IMR-90 (cell line): ENCODE measurements at regions not wholly inside any gene's neighbourhood (a gene's known extent, or its start where the extent isn't known, plus 50 kb on each side); places are given as distances from the start of the nearest gene placed in this dataset.

ENCODE experiments used
- ATAC-seq: fragments of 200-7000 bp; cut with Tn5 transposase; 2 replicates; pipeline ENCODE4 v1.9.1; 2020; ENCODE audit warnings: low read depth, mild to moderate bottlenecking, moderate library complexity
- BruUV-seq: library from RNA; stranded (reverse); fragments of 400-500 nt; replicated peaks from 2 replicates; lab custom pipeline; 2021; lab: Mats Ljungman, UMichigan
- CTCF ChIA-PET: fragments of 300-600 bp; formaldehyde crosslinking; extraction: SDS; loops from one replicate; lab custom pipeline; 2021; ENCODE audit warnings: antibody characterized with exemption; lab: Yijun Ruan, JAX
- POLR2A ChIA-PET: fragments of 300-600 bp; sonication (Branson Sonifier 250); formaldehyde crosslinking; loops from one replicate; lab custom pipeline; 2022; ENCODE audit warnings: antibody characterized with exemption; ENCODE audit not compliant: unreplicated experiment; lab: Charles Lee
- DNase-seq: peaks from one replicate; pipeline ENCODE4 v3.0.0; 2013
- H2AFZ ChIP-seq: replicated peaks from 2 replicates; pipeline ENCODE3; 2013; ENCODE audit warnings: low read length, mild to moderate bottlenecking; ENCODE audit not compliant: poor library complexity
- H2AK5ac ChIP-seq: 2 replicates; pipeline ENCODE4 v1.6.1; 2013; ENCODE audit warnings: low read depth, low read length, inconsistent platforms
- H2AK9ac ChIP-seq: replicated peaks from 2 replicates; pipeline ENCODE3; 2013; ENCODE audit warnings: mild to moderate bottlenecking, low read depth, low read length, moderate library complexity; ENCODE audit not compliant: poor library complexity
- H2BK120ac ChIP-seq: 2 replicates; pipeline ENCODE4 v1.6.1; 2013; ENCODE audit warnings: low read depth, low read length, inconsistent platforms
- H2BK15ac ChIP-seq: 3 replicates; pipeline ENCODE4 v1.6.1; 2013; ENCODE audit warnings: low read depth, low read length, inconsistent platforms
- H2BK20ac ChIP-seq: 2 replicates; pipeline ENCODE4 v1.6.1; 2013; ENCODE audit warnings: low read depth, mild to moderate bottlenecking, inconsistent platforms, low read length, moderate library complexity
- H2BK5ac ChIP-seq: 2 replicates; pipeline ENCODE4 v1.6.1; 2013; ENCODE audit warnings: mild to moderate bottlenecking, low read depth, low read length, inconsistent platforms; ENCODE audit not compliant: poor library complexity, severe bottlenecking
- H3K14ac ChIP-seq: replicated peaks from 2 replicates; pipeline ENCODE4 v1.6.1; 2013; ENCODE audit warnings: low read depth, low read length, inconsistent platforms
- H3K18ac ChIP-seq: 2 replicates; pipeline ENCODE4 v1.6.1; 2013; ENCODE audit warnings: low read depth, low read length, control low read depth
- H3K23ac ChIP-seq: 2 replicates; pipeline ENCODE4 v1.6.1; 2013; ENCODE audit warnings: low read depth, low read length, inconsistent platforms
- H3K27ac ChIP-seq: 2 replicates; pipeline ENCODE4 v1.5.1; 2013; ENCODE audit warnings: mild to moderate bottlenecking, control low read depth, low read length; ENCODE audit not compliant: insufficient read depth
- H3K27me3 ChIP-seq: 2 replicates; pipeline ENCODE4 v1.6.1; 2013; ENCODE audit warnings: low read length; ENCODE audit not compliant: control insufficient read depth, insufficient read depth
- H3K36me3 ChIP-seq: 2 replicates; pipeline ENCODE4 v1.6.1; 2013; ENCODE audit warnings: low read length, mixed read lengths; ENCODE audit not compliant: control insufficient read depth, insufficient read depth
- H3K4ac ChIP-seq: 2 replicates; pipeline ENCODE4 v1.6.1; 2013; ENCODE audit warnings: low read depth, low read length, inconsistent platforms
- H3K4me1 ChIP-seq: 2 replicates; pipeline ENCODE4 v1.6.1; 2013; ENCODE audit warnings: low read length, mixed read lengths; ENCODE audit not compliant: control insufficient read depth, insufficient read depth
- H3K4me2 ChIP-seq: 2 replicates; pipeline ENCODE4 v1.6.1; 2013; ENCODE audit warnings: low read depth, mild to moderate bottlenecking, control low read depth, low read length, moderate library complexity
- H3K4me3 ChIP-seq: 2 replicates; pipeline ENCODE4 v1.5.1; 2013; ENCODE audit warnings: low read depth, mild to moderate bottlenecking, control low read depth, low read length, moderate library complexity; ENCODE audit not compliant: insufficient read depth
- H3K56ac ChIP-seq: 2 replicates; pipeline ENCODE4 v1.6.1; 2013; ENCODE audit warnings: low read length, inconsistent platforms; ENCODE audit not compliant: insufficient read depth; ENCODE audit errors: extremely low read depth
- H3K79me1 ChIP-seq, 2 experiments: 2 replicates each; pipeline ENCODE4 v1.6.1; 2013; ENCODE audit warnings: low read length in 2 of 2, inconsistent platforms in 1 of 2, low read depth in 1 of 2
- H3K9ac ChIP-seq: 2 replicates; pipeline ENCODE4 v1.6.1; 2013; ENCODE audit warnings: low read depth, low read length, control low read depth
- H3K9me1 ChIP-seq: 2 replicates; pipeline ENCODE4 v1.6.1; 2013; ENCODE audit warnings: low read length, inconsistent platforms; ENCODE audit not compliant: insufficient read depth
- H3K9me3 ChIP-seq: 2 replicates; pipeline ENCODE4 v1.6.1; 2013; ENCODE audit warnings: low read length; ENCODE audit not compliant: control insufficient read depth, insufficient read depth
- H4K20me1 ChIP-seq: 2 replicates; pipeline ENCODE4 v1.6.1; 2013; ENCODE audit warnings: low read length, inconsistent platforms; ENCODE audit not compliant: insufficient read depth
- H4K5ac ChIP-seq: 2 replicates; pipeline ENCODE4 v1.6.1; 2013; ENCODE audit warnings: mild to moderate bottlenecking, low read depth, low read length, control low read depth
- H4K8ac ChIP-seq, 2 experiments: 2 replicates each; pipeline ENCODE4 v1.6.1; 2013; ENCODE audit warnings: low read depth in 2 of 2, low read length in 2 of 2, control low read depth in 1 of 2, inconsistent platforms in 1 of 2
- H4K91ac ChIP-seq: 2 replicates; pipeline ENCODE4 v1.6.1; 2013; ENCODE audit warnings: low read depth, low read length, inconsistent platforms; ENCODE audit not compliant: insufficient read depth
- BHLHE40 ChIP-seq: fragments of 150-350 bp; IDR thresholded peaks from 2 replicates; pipeline ENCODE4 v1.6.1; 2016; ENCODE audit warnings: mild to moderate bottlenecking, low read depth, low read length
- CEBPB ChIP-seq: IDR thresholded peaks from 2 replicates; pipeline ENCODE4 v1.6.1; 2012; ENCODE audit warnings: low read depth, low read length, improper control_type of control experiment
- CHD1 ChIP-seq: IDR thresholded peaks from 2 replicates; pipeline ENCODE4 v1.6.1; 2012; ENCODE audit warnings: low read depth, low read length, improper control_type of control experiment
- CTCF ChIP-seq: conservative IDR thresholded peaks from 2 replicates; pipeline ENCODE4 v1.5.1; 2012; ENCODE audit warnings: mild to moderate bottlenecking, low read depth, low read length, improper control_type of control experiment
- ELK1 ChIP-seq: fragments of 150-350 bp; IDR thresholded peaks from 2 replicates; pipeline ENCODE4 v1.6.1; 2016; ENCODE audit warnings: low read depth, mild to moderate bottlenecking, low read length, moderate library complexity, borderline replicate concordance
- FOS ChIP-seq: fragments of 150-350 bp; IDR thresholded peaks from 2 replicates; pipeline ENCODE4 v1.6.1; 2016; ENCODE audit warnings: low read depth, low read length
- MAFK ChIP-seq: IDR thresholded peaks from 2 replicates; pipeline ENCODE4 v1.6.1; 2012; ENCODE audit warnings: low read depth, low read length, improper control_type of control experiment
- MAZ ChIP-seq: IDR thresholded peaks from 2 replicates; pipeline ENCODE4 v1.6.1; 2012; ENCODE audit warnings: low read depth, mild to moderate bottlenecking, low read length, improper control_type of control experiment, moderate library complexity, borderline replicate concordance
- MXI1 ChIP-seq: IDR thresholded peaks from 2 replicates; pipeline ENCODE4 v1.6.1; 2012; ENCODE audit warnings: low read depth, mild to moderate bottlenecking, low read length, moderate library complexity, borderline replicate concordance
- NFE2L2 ChIP-seq: fragments of 150-350 bp; IDR thresholded peaks from 2 replicates; pipeline ENCODE4 v1.6.1; 2016; ENCODE audit warnings: low read depth, mild to moderate bottlenecking, low read length
- POLR2A ChIP-seq: IDR thresholded peaks from 2 replicates; pipeline ENCODE4 v1.6.1; 2012; ENCODE audit warnings: mild to moderate bottlenecking, low read depth, low read length
- RAD21 ChIP-seq: IDR thresholded peaks from 2 replicates; pipeline ENCODE4 v1.6.1; 2012; ENCODE audit warnings: low read length, improper control_type of control experiment
- RCOR1 ChIP-seq: IDR thresholded peaks from 2 replicates; pipeline ENCODE4 v1.6.1; 2012; ENCODE audit warnings: mild to moderate bottlenecking, low read length, improper control_type of control experiment; ENCODE audit not compliant: insufficient replicate concordance
- RFX5 ChIP-seq: IDR thresholded peaks from 2 replicates; pipeline ENCODE4 v1.8.0; 2012; ENCODE audit warnings: low read depth, mild to moderate bottlenecking, low read length, moderate library complexity
- SMC3 ChIP-seq: fragments of 150-350 bp; IDR thresholded peaks from 2 replicates; pipeline ENCODE4 v1.6.1; 2016; ENCODE audit warnings: low read depth, mild to moderate bottlenecking, antibody characterized with exemption, low read length, moderate library complexity
- USF2 ChIP-seq: fragments of 150-350 bp; IDR thresholded peaks from 2 replicates; pipeline ENCODE4 v1.6.1; 2017; ENCODE audit warnings: mild to moderate bottlenecking, antibody characterized with exemption, low read length, low read depth
- WGBS, 2 experiments: methylation state at CpG; one replicate each; pipeline versions ENCODE4 v1.1.5 to v1.1.7; 2013; ENCODE audit warnings: missing lambda C conversion rate in 2 of 2; ENCODE audit not compliant: insufficient read length in 1 of 2; ENCODE audit errors: extremely low coverage in 2 of 2; 5-methylcytosine and 5-hydroxymethylcytosine counted together
- dilution Hi-C: fragments of 300-500 bp; cut with HindIII; formaldehyde crosslinking; loops from one replicate; pipeline ENCODE4 v1.14.3; 2018; ENCODE audit warnings: low sequenced_read_pairs; ENCODE audit not compliant: unreplicated experiment
- in situ Hi-C: fragments of 300-500 bp; cut with MboI; formaldehyde crosslinking; loops from 3 replicates; pipeline ENCODE4 v1.14.3; 2019; ENCODE audit warnings: low sequenced_read_pairs, inconsistent platforms, mixed read lengths
- intact Hi-C: fragments of 100-400 bp; cut with micrococcal nuclease; formaldehyde crosslinking; loops from 2 replicates; pipeline ENCODE4 v1.10.0; 2022

- H2BK20ac ChIP-seq = no peak overlapping the region
- no peaks in the 10 kb centered on the region for H3K79me1 ChIP-seq
- POLR2A ChIA-PET = no interaction called here
- no TSS peak for BruUV-seq
- no peak overlapping the region for H3K56ac ChIP-seq
- DNase-seq = no peak
- no peak for TF ChIP-seq RCOR1
- no peak for TF ChIP-seq MXI1
- TF ChIP-seq NFE2L2 = no peak
- TF ChIP-seq ELK1 = no peak
- no peak for TF ChIP-seq RAD21
- TF ChIP-seq CTCF = no peak
- TF ChIP-seq SMC3 = no peak
- no peak for TF ChIP-seq USF2
- no peak for TF ChIP-seq POLR2A
- no peak for TF ChIP-seq CHD1
- no peak for TF ChIP-seq MAZ
- no peak for TF ChIP-seq RFX5
- TF ChIP-seq CEBPB = no peak
- no peak for TF ChIP-seq FOS
- no peak for TF ChIP-seq BHLHE40
- TF ChIP-seq MAFK = no peak
- in situ Hi-C loops (no loop called here), intact Hi-C loops (no loop called here), dilution Hi-C loops (no loop called here)
- no peak overlapping the region for H2BK120ac ChIP-seq
- H3K4me2 ChIP-seq = no peak overlapping the region
- no peaks in the 10 kb centered on the region for H3K36me3 ChIP-seq
- no peaks in the 10 kb centered on the region; the same call in 1 of the 2 replicates for H3K9me3 ChIP-seq
- no peak overlapping the region for H3K4ac ChIP-seq
- no peaks in the 10 kb centered on the region for H3K27me3 ChIP-seq
- H3K4me3 ChIP-seq = no peak overlapping the region
- no peak overlapping the region for H3K18ac ChIP-seq
- no peaks in the 10 kb centered on the region for H4K20me1 ChIP-seq
- no peak overlapping the region for H2AK5ac ChIP-seq
- H3K23ac ChIP-seq = no peak overlapping the region
- no peak overlapping the region for H2AK9ac ChIP-seq
- no peak overlapping the region for H4K91ac ChIP-seq
- no peak overlapping the region for H3K9ac ChIP-seq
- no peak overlapping the region for H4K5ac ChIP-seq
- no peak overlapping the region for H3K14ac ChIP-seq
- H3K4me1 ChIP-seq = no peaks in the 10 kb centered on the region
- H3K9me1 ChIP-seq = no peaks in the 10 kb centered on the region
- WGBS, 2 experiments = no CpG with 5 or more reads among the region's 3 CpGs
- H3K27ac ChIP-seq = no peak overlapping the region
- no peak for ATAC-seq
- H2BK5ac ChIP-seq = no peak overlapping the region
- no peak overlapping the region for H4K8ac ChIP-seq
- CTCF ChIA-PET = no interaction called here
- no peak overlapping the region for H2AFZ ChIP-seq
- H2BK15ac ChIP-seq = no peak overlapping the region
Observed at GRCh38 chrX:36575670-36576069, 432.5 kb upstream of the FAM47C start.
